ENCODE measurements at regions not wholly inside any gene's neighbourhood (a gene's known extent, or its start where the extent isn't known, plus 50 kb on each side); places are given as distances from the start of the nearest gene placed in this dataset.

DNA sequence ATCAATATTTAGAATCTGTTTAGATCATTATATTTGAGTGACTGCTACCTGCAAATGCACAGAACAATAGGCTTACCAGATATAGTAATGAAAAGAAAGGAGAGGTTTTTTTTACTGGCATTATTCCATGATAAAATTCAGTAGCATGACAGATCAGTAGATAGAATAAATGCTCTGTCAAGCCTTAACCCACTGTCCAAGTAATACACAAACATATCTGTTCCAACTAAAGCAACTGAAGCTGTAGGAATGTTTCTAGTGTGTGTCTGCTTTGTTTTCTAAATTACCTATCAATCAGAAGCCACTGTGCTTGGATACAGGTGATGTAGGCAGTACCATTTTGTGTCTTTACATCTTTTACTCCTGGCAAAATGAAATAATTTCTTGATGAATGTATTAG, 604.6 kb downstream of the PCDH7 start:
- no TSS peak for BruUV-seq (replicated peaks)

DNA sequence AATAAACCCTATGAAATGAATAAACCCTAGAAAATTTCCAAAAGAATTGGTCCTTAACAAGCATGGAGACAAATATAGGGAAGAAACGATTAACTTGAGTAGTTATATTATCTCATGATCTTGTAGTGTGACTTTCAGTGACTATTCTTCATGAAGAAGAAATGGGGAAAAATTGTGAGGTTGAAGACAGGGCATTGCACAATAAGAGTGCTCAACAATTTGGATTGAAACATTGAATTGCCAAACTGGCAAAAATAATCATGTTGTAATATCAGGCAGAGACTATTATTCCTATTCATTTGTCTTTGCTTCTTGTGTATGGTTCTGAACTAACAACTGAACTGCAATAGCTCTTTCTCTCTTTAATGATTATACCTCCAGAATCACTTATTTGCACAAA, 605.1 kb downstream of the PCDH7 start:
- ChIA-PET POLR2A (ENCODE audit: low non-redundant PET) (no interaction called here), CTCF (no interaction called here)
- Histone ChIP-seq H3K4me1 (ENCODE audit: insufficient read depth, low read length, poor library complexity, severe bottlenecking) (no peaks in the 10 kb centered on the region), H3K27me3 (replicated peaks; ENCODE audit: insufficient read depth, low read depth, low read length, poor library complexity) (no peaks in the 10 kb centered on the region), H3K27ac (ENCODE audit: low read depth, low read length, poor library complexity, severe bottlenecking) (no peak overlapping the region), H3K4me3 (ENCODE audit: low read depth, low read length, poor library complexity, severe bottlenecking) (no peak overlapping the region), H3K36me3 (ENCODE audit: insufficient read depth, low read length, poor library complexity, severe bottlenecking) (no peaks in the 10 kb centered on the region), H3K9me3 (ENCODE audit: low read depth, low read length, poor library complexity, severe bottlenecking) (no peaks in the 10 kb centered on the region)
- intact Hi-C loops (cut with micrococcal nuclease; ENCODE audit: unreplicated experiment), result no loop called here
- no peak for DNase-seq (ENCODE audit: low spot score)
- TF ChIP-seq EZH2 (IDR thresholded peaks at IDR 0.05; ENCODE audit: borderline replicate concordance, low read depth, low read length, poor library complexity, severe bottlenecking), result no peak
- TF ChIP-seq, protein P1, sequence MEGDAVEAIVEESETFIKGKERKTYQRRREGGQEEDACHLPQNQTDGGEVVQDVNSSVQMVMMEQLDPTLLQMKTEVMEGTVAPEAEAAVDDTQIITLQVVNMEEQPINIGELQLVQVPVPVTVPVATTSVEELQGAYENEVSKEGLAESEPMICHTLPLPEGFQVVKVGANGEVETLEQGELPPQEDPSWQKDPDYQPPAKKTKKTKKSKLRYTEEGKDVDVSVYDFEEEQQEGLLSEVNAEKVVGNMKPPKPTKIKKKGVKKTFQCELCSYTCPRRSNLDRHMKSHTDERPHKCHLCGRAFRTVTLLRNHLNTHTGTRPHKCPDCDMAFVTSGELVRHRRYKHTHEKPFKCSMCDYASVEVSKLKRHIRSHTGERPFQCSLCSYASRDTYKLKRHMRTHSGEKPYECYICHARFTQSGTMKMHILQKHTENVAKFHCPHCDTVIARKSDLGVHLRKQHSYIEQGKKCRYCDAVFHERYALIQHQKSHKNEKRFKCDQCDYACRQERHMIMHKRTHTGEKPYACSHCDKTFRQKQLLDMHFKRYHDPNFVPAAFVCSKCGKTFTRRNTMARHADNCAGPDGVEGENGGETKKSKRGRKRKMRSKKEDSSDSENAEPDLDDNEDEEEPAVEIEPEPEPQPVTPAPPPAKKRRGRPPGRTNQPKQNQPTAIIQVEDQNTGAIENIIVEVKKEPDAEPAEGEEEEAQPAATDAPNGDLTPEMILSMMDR (conservative IDR thresholded peaks at IDR 0.05; ENCODE audit: low read depth, low read length), result no peak
- BruUV-seq (replicated peaks), result no TSS peak

More for the DNA sequence above, 604.6 kb downstream of the PCDH7 start:
- ChIA-PET POLR2A (ENCODE audit: low non-redundant PET) (no interaction called here), CTCF (no interaction called here)
- DNase-seq (ENCODE audit: low spot score), result no peak
- TF ChIP-seq EZH2 (IDR thresholded peaks at IDR 0.05; ENCODE audit: borderline replicate concordance, low read depth, low read length, poor library complexity, severe bottlenecking), result no peak
- TF ChIP-seq, protein P1 (conservative IDR thresholded peaks at IDR 0.05; ENCODE audit: low read depth, low read length), result no peak
- no peaks in the 10 kb centered on the region for H3K9me3 ChIP-seq (ENCODE audit: low read depth, low read length, poor library complexity, severe bottlenecking)
- H3K4me1 ChIP-seq (ENCODE audit: insufficient read depth, low read length, poor library complexity, severe bottlenecking), result no peaks in the 10 kb centered on the region
- no peaks in the 10 kb centered on the region for H3K36me3 ChIP-seq (ENCODE audit: insufficient read depth, low read length, poor library complexity, severe bottlenecking)
- no peak overlapping the region for H3K4me3 ChIP-seq (ENCODE audit: low read depth, low read length, poor library complexity, severe bottlenecking)
- H3K27me3 ChIP-seq (replicated peaks; ENCODE audit: insufficient read depth, low read depth, low read length, poor library complexity), result no peaks in the 10 kb centered on the region
- intact Hi-C loops (cut with micrococcal nuclease; ENCODE audit: unreplicated experiment), result no loop called here
- no peak overlapping the region for H3K27ac ChIP-seq (ENCODE audit: low read depth, low read length, poor library complexity, severe bottlenecking)

DNA sequence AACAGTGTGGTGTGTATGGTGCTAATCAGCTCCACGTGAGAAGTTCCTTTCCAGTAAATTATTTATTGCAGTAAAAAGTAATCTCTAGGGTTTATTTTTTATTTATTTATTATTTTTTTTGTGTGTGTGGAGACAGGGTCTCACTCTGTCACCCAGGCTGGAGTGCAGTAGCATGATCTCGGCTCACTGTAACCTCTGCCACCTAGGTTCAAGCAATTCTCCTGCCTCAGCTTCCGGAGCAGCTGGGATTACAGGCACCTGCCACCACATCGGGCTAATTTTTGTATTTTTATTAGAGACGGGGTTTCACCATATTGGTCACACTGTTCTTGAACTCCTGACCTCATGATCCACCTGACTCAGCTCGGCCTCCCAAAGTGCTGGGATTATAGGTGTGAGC, 606.9 kb downstream of the PCDH7 start:
- Histone ChIP-seq H3K4me3 (ENCODE audit: low read depth, low read length, poor library complexity, severe bottlenecking) (no peak overlapping the region), H3K9me3 (ENCODE audit: low read depth, low read length, poor library complexity, severe bottlenecking) (no peaks in the 10 kb centered on the region), H3K36me3 (ENCODE audit: insufficient read depth, low read length, poor library complexity, severe bottlenecking) (no peaks in the 10 kb centered on the region), H3K27me3 (replicated peaks; ENCODE audit: insufficient read depth, low read depth, low read length, poor library complexity) (no peaks in the 10 kb centered on the region), H3K4me1 (ENCODE audit: insufficient read depth, low read length, poor library complexity, severe bottlenecking) (no peaks in the 10 kb centered on the region), H3K27ac (ENCODE audit: low read depth, low read length, poor library complexity, severe bottlenecking) (no peak overlapping the region)
- no TSS peak for BruUV-seq (replicated peaks)
- DNase-seq (ENCODE audit: low spot score), result no peak
- TF ChIP-seq EZH2 (IDR thresholded peaks at IDR 0.05; ENCODE audit: borderline replicate concordance, low read depth, low read length, poor library complexity, severe bottlenecking), result no peak
- TF ChIP-seq, protein P1 (conservative IDR thresholded peaks at IDR 0.05; ENCODE audit: low read depth, low read length), result no peak
- intact Hi-C loops (cut with micrococcal nuclease; ENCODE audit: unreplicated experiment), result no loop called here
- ChIA-PET POLR2A (ENCODE audit: low non-redundant PET) (no interaction called here), CTCF (no interaction called here)
